SH-SY5Y (cell line): ENCODE measurements at regions not wholly inside any gene's neighbourhood (a gene's known extent, or its start where the extent isn't known, plus 50 kb on each side); places are given as distances from the start of the nearest gene placed in this dataset.

ENCODE experiments used
- GATA2 ChIP-seq: IDR thresholded peaks from 2 replicates; pipeline ENCODE4 v1.6.1; 2011; ENCODE audit warnings: mild to moderate bottlenecking, low read depth, low read length
- GATA3 ChIP-seq: IDR thresholded peaks from 2 replicates; pipeline ENCODE4 v1.6.1; 2011; ENCODE audit warnings: low read depth, mild to moderate bottlenecking, low read length, moderate library complexity

GRCh38 chr9:97243606-97244005, 63.9 kb upstream of the CCDC180 start:
- no peak for TF ChIP-seq GATA3
- TF ChIP-seq GATA2, result no peak

GRCh38 chr9:97237951-97238889, 69.2 kb upstream of the CCDC180 start:
- TF ChIP-seq GATA2 (peak; percentile 86), GATA3 (no peak)

GRCh38 chr9:97237311-97237786, 70.1 kb upstream of the CCDC180 start:
- TF ChIP-seq GATA3, result no peak
- no peak for TF ChIP-seq GATA2

- TF ChIP-seq GATA2 (no peak), GATA3 (no peak)
These were observed 86.5 kb upstream of the CCDC180 start for GRCh38 chr9:97220894-97221477.

GRCh38 chr9:97188545-97188944, 118.9 kb upstream of the CCDC180 start:
- no peak for TF ChIP-seq GATA3

GRCh38 chr9:97186493-97186892, 121.0 kb upstream of the CCDC180 start:
- TF ChIP-seq GATA2 (no peak), GATA3 (no peak)

- TF ChIP-seq GATA2 (no peak), GATA3 (no peak)
These were observed 127.8 kb upstream of the CCDC180 start for GRCh38 chr9:97179616-97180015.

GRCh38 chr9:97176206-97176605, 131.3 kb upstream of the CCDC180 start:
- TF ChIP-seq GATA2 (peak; percentile 73), GATA3 (no peak)

GRCh38 chr9:97168174-97168573, 129.2 kb upstream of the CTSV start:
- TF ChIP-seq GATA2, result peak; percentile 69

- TF ChIP-seq GATA2 (no peak), GATA3 (no peak)
These were observed 121.3 kb upstream of the CTSV start for GRCh38 chr9:97160255-97160654.

- TF ChIP-seq GATA2, result no peak
- no peak for TF ChIP-seq GATA3
These were observed 115.0 kb upstream of the CTSV start for GRCh38 chr9:97153967-97154366.

GRCh38 chr9:97140566-97140965, 101.6 kb upstream of the CTSV start:
- TF ChIP-seq GATA2 (no peak), GATA3 (no peak)

GRCh38 chr9:97136421-97136820, 97.5 kb upstream of the CTSV start:
- TF ChIP-seq GATA2, result no peak
- TF ChIP-seq GATA3, result no peak

- no peak for TF ChIP-seq GATA2
- no peak for TF ChIP-seq GATA3
These were observed 93.9 kb upstream of the CTSV start for GRCh38 chr9:97132865-97133264.

GRCh38 chr9:97128919-97129318, 90.0 kb upstream of the CTSV start:
- TF ChIP-seq GATA2 (no peak), GATA3 (no peak)

- TF ChIP-seq GATA2 (no peak), GATA3 (no peak)
These were observed 85.3 kb upstream of the CTSV start for GRCh38 chr9:97124256-97124655.
